SK-N-SH treated with all-trans-retinoic acid at 6 μM for 48 hours (cell line): ENCODE measurements at regions not wholly inside any gene's neighbourhood (a gene's known extent, or its start where the extent isn't known, plus 50 kb on each side); places are given as distances from the start of the nearest gene placed in this dataset.

Experiments
- ATAC-seq: fragments of 200-7000 bp; cut with Tn5 transposase; 3 replicates; pipeline ENCODE4 v1.9.1; 2020; ENCODE audit warnings: mild to moderate bottlenecking, moderate library complexity
- ARNTL ChIP-seq: fragments of 450-650 bp; formaldehyde crosslinking; IDR thresholded peaks from 2 replicates; pipeline ENCODE4 v1.5.0; 2020; ENCODE audit warnings: low read depth, mild to moderate bottlenecking, moderate library complexity, borderline replicate concordance
- BACH2 ChIP-seq: fragments of 250-450 bp; sonication (Bioruptor Pico); IDR thresholded peaks from 2 replicates; pipeline ENCODE4 v1.9.0; 2021; ENCODE audit warnings: mild to moderate bottlenecking, borderline replicate concordance
- CSDC2 ChIP-seq: fragments of 250-450 bp; sonication (Bioruptor Pico); IDR thresholded peaks from 2 replicates; pipeline ENCODE4 v1.5.0; 2020; ENCODE audit warnings: mild to moderate bottlenecking, moderate library complexity
- ESRRG ChIP-seq: fragments of 250-450 bp; sonication (Bioruptor Pico); IDR thresholded peaks from 2 replicates; pipeline ENCODE4 v1.6.1; 2021; ENCODE audit warnings: mild to moderate bottlenecking
- GLIS3 ChIP-seq: fragments of 250-450 bp; sonication (Bioruptor Pico); IDR thresholded peaks from 2 replicates; pipeline ENCODE4 v1.5.0; 2020; ENCODE audit warnings: mild to moderate bottlenecking, moderate library complexity
- ISL1 ChIP-seq: fragments of 250-450 bp; sonication (Bioruptor Pico); IDR thresholded peaks from 2 replicates; pipeline ENCODE4 v2.1.2; 2022; ENCODE audit warnings: mild to moderate bottlenecking, moderate library complexity
- OSR1 ChIP-seq: fragments of 250-450 bp; sonication (Bioruptor Pico); IDR thresholded peaks from 2 replicates; pipeline ENCODE4 v1.8.0; 2022; ENCODE audit warnings: moderate library complexity, mild to moderate bottlenecking, inconsistent platforms
- POU6F1 ChIP-seq: fragments of 250-450 bp; sonication (Bioruptor Pico); IDR thresholded peaks from 2 replicates; pipeline ENCODE4 v1.8.0; 2021; ENCODE audit warnings: low read depth, mild to moderate bottlenecking, moderate library complexity, borderline replicate concordance
- PPARA ChIP-seq: fragments of 250-450 bp; sonication (Bioruptor Pico); IDR thresholded peaks from 2 replicates; pipeline ENCODE4 v1.5.0; 2020; ENCODE audit warnings: mild to moderate bottlenecking, borderline replicate concordance
- RARB ChIP-seq: fragments of 250-450 bp; sonication (Bioruptor Pico); IDR thresholded peaks from 2 replicates; pipeline ENCODE4 v1.8.0; 2021; ENCODE audit warnings: mild to moderate bottlenecking, moderate library complexity
- SNAI2 ChIP-seq: fragments of 250-450 bp; sonication (Bioruptor Pico); IDR thresholded peaks from 2 replicates; pipeline ENCODE4 v1.5.0; 2020; ENCODE audit warnings: mild to moderate bottlenecking, moderate library complexity
- TCF4 ChIP-seq: fragments of 250-450 bp; sonication (Bioruptor Pico); IDR thresholded peaks from 2 replicates; pipeline ENCODE4 v1.8.0; 2021; ENCODE audit warnings: mild to moderate bottlenecking, moderate library complexity, borderline replicate concordance
- TOX ChIP-seq: fragments of 250-450 bp; sonication (Bioruptor Pico); IDR thresholded peaks from 2 replicates; pipeline ENCODE4 v1.8.0; 2021; ENCODE audit warnings: mild to moderate bottlenecking, moderate library complexity, borderline replicate concordance
- ZC3H10 ChIP-seq: fragments of 250-450 bp; sonication (Bioruptor Pico); IDR thresholded peaks from 2 replicates; pipeline ENCODE4 v1.5.1; 2021; ENCODE audit warnings: mild to moderate bottlenecking, moderate library complexity
- ZFP3 ChIP-seq: fragments of 250-450 bp; sonication (Bioruptor Pico); IDR thresholded peaks from 2 replicates; pipeline ENCODE4 v1.5.0; 2020; ENCODE audit warnings: mild to moderate bottlenecking, moderate library complexity
- ZFP30 ChIP-seq: fragments of 450-650 bp; formaldehyde crosslinking; IDR thresholded peaks from 2 replicates; pipeline ENCODE4 v1.5.0; 2022; ENCODE audit warnings: mild to moderate bottlenecking, moderate library complexity
- ZNF565 ChIP-seq: fragments of 450-650 bp; formaldehyde crosslinking; conservative IDR thresholded peaks from 2 replicates; pipeline ENCODE4 v1.5.0; 2020; ENCODE audit warnings: low read depth, mild to moderate bottlenecking, moderate library complexity
- ZNF70 ChIP-seq: fragments of 450-650 bp; formaldehyde crosslinking; IDR thresholded peaks from 2 replicates; pipeline ENCODE4 v1.5.0; 2020; ENCODE audit warnings: mild to moderate bottlenecking, moderate library complexity
- ZNF8 ChIP-seq: fragments of 450-650 bp; formaldehyde crosslinking; IDR thresholded peaks from 2 replicates; pipeline ENCODE4 v1.5.0; 2020; ENCODE audit warnings: mild to moderate bottlenecking, moderate library complexity
- TF ChIP-seq, protein P1 (sequence below): fragments of 250-450 bp; sonication (Bioruptor Pico); IDR thresholded peaks from 2 replicates; pipeline ENCODE4 v1.5.1; 2020; ENCODE audit warnings: low read depth, mild to moderate bottlenecking, moderate library complexity
- TF ChIP-seq, protein P2 (sequence below): fragments of 250-450 bp; sonication (Bioruptor Pico); IDR thresholded peaks from 2 replicates; pipeline ENCODE4 v1.8.0; 2020; ENCODE audit warnings: mild to moderate bottlenecking, moderate library complexity, borderline replicate concordance

DNA sequence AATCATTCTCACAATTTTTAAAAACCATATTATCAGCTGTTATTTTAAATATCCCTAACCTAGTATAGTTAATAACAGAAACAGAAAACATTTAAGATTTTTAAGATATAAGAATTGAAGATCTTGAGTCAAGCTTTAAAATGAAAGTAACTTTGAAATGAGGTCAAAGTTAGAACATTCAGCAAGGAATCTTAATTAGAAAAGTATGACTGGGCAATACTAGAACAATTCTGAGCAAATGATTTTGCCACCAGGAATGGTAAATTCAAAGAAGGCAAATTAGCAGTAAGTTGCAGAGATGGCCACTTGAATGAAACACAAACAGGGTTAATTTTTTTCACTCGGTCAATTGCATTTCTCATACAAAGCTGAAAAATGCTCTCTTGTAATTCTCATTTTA is 117.9 kb downstream of the NXNL2 start:
- TF ChIP-seq, protein P1, sequence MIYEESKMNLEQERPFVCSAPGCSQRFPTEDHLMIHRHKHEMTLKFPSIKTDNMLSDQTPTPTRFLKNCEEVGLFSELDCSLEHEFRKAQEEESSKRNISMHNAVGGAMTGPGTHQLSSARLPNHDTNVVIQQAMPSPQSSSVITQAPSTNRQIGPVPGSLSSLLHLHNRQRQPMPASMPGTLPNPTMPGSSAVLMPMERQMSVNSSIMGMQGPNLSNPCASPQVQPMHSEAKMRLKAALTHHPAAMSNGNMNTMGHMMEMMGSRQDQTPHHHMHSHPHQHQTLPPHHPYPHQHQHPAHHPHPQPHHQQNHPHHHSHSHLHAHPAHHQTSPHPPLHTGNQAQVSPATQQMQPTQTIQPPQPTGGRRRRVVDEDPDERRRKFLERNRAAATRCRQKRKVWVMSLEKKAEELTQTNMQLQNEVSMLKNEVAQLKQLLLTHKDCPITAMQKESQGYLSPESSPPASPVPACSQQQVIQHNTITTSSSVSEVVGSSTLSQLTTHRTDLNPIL (CRISPR knock-in tag) = no peak
- no peak for TF ChIP-seq PPARA
- TF ChIP-seq TOX (CRISPR knock-in tag) = no peak
- TF ChIP-seq, protein P2, sequence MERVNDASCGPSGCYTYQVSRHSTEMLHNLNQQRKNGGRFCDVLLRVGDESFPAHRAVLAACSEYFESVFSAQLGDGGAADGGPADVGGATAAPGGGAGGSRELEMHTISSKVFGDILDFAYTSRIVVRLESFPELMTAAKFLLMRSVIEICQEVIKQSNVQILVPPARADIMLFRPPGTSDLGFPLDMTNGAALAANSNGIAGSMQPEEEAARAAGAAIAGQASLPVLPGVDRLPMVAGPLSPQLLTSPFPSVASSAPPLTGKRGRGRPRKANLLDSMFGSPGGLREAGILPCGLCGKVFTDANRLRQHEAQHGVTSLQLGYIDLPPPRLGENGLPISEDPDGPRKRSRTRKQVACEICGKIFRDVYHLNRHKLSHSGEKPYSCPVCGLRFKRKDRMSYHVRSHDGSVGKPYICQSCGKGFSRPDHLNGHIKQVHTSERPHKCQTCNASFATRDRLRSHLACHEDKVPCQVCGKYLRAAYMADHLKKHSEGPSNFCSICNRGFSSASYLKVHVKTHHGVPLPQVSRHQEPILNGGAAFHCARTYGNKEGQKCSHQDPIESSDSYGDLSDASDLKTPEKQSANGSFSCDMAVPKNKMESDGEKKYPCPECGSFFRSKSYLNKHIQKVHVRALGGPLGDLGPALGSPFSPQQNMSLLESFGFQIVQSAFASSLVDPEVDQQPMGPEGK (CRISPR knock-in tag) = no peak
- no peak for TF ChIP-seq ZFP30
- no peak for TF ChIP-seq ESRRG (CRISPR knock-in tag)
- no peak for TF ChIP-seq TCF4 (CRISPR knock-in tag)
- no peak for TF ChIP-seq ZNF70 (CRISPR knock-in tag)
- no peak for TF ChIP-seq ZFP3 (CRISPR knock-in tag)
- TF ChIP-seq GLIS3 (CRISPR knock-in tag) = no peak
- no peak for TF ChIP-seq ZNF565 (CRISPR knock-in tag)
- TF ChIP-seq BACH2 (CRISPR knock-in tag) = no peak
- peak; percentile 22 for ATAC-seq

- TF ChIP-seq ESRRG (CRISPR knock-in tag) (no peak), POU6F1 (CRISPR knock-in tag) (no peak), BACH2 (CRISPR knock-in tag) (no peak), CSDC2 (CRISPR knock-in tag) (no peak), RARB (CRISPR knock-in tag) (no peak), TOX (CRISPR knock-in tag) (no peak), OSR1 (CRISPR knock-in tag) (no peak), ZFP30 (no peak), GLIS3 (CRISPR knock-in tag) (no peak)
- no peak for ATAC-seq
Measured at GRCh38 chr9:88653406-88653805, 118.4 kb downstream of the NXNL2 start.

- ATAC-seq = no peak
- no peak for TF ChIP-seq ARNTL (CRISPR knock-in tag)
- TF ChIP-seq TOX (CRISPR knock-in tag) = no peak
- TF ChIP-seq ZFP30 = no peak
- TF ChIP-seq POU6F1 (CRISPR knock-in tag) = no peak
- no peak for TF ChIP-seq CSDC2 (CRISPR knock-in tag)
- no peak for TF ChIP-seq OSR1 (CRISPR knock-in tag)
- TF ChIP-seq RARB (CRISPR knock-in tag) = no peak
- TF ChIP-seq ZNF565 (CRISPR knock-in tag) = no peak
- no peak for TF ChIP-seq PPARA
- no peak for TF ChIP-seq ESRRG (CRISPR knock-in tag)
- no peak for TF ChIP-seq ZNF70 (CRISPR knock-in tag)
- TF ChIP-seq TCF4 (CRISPR knock-in tag) = no peak
- TF ChIP-seq GLIS3 (CRISPR knock-in tag) = no peak
- no peak for TF ChIP-seq ISL1 (CRISPR knock-in tag)
- TF ChIP-seq ZNF8 (CRISPR knock-in tag) = no peak
- no peak for TF ChIP-seq SNAI2 (CRISPR knock-in tag)
- TF ChIP-seq ZC3H10 (CRISPR knock-in tag) = no peak
- no peak for TF ChIP-seq BACH2 (CRISPR knock-in tag)
- TF ChIP-seq, protein P2 (CRISPR knock-in tag) = no peak
- TF ChIP-seq ZFP3 (CRISPR knock-in tag) = no peak
Measured at GRCh38 chr9:88653911-88654310, 118.9 kb downstream of the NXNL2 start.
